ENCODE measurements at regions not wholly inside any gene's neighbourhood (a gene's known extent, or its start where the extent isn't known, plus 50 kb on each side); places are given as distances from the start of the nearest gene placed in this dataset.

DNA sequence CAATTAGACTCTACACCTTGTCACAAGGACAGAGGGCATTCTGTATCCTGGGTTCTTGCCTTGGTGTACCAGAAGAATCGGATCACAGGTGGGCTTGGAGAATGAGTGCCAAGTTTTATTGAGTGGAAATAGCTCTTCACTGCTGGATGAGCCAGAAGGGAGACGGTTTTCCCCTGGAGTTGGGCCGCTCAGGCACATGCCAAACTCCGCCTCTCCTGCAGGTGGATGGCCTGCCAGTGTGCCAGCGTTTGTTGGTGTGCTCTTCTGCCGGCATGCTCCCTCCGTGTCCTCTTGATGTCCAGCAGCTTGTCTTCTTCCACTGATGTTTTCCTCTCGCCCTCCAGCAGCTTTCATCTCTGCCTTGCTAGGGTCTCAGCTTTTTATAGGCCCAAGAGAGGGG lies 115.5 kb upstream of the RAB27B start:
- no peak overlapping the region for H3K27ac ChIP-seq (ENCODE audit: low read depth, low read length)
- H3K9me3 ChIP-seq (ENCODE audit: insufficient read depth in 2 of 2, low read depth in 1 of 2, low read length in 1 of 2) = no peaks in the 10 kb centered on the region
- H3K4me1 ChIP-seq (replicated peaks in 1 of 4; ENCODE audit: control insufficient read depth in 3 of 4, insufficient read depth in 4 of 4, low read length in 3 of 4) = no peaks in the 10 kb centered on the region
- H3K14ac ChIP-seq (ENCODE audit: insufficient read length) = no peak overlapping the region
- no peaks in the 10 kb centered on the region for H3K23me2 ChIP-seq (ENCODE audit: low read depth, low read length)
- no peak overlapping the region for H3K56ac ChIP-seq (replicated peaks; ENCODE audit: insufficient read length, low read depth, low read length)
- no peaks in the 10 kb centered on the region for H3K79me1 ChIP-seq (ENCODE audit: low read depth, low read length)
- H3K4me3 ChIP-seq (ENCODE audit: extremely low read depth in 1 of 4, insufficient read depth in 2 of 4, low read depth in 3 of 4, low read length in 4 of 4) = no peak overlapping the region
- no peak overlapping the region for H2BK20ac ChIP-seq (ENCODE audit: low read length)
- H4K8ac ChIP-seq (ENCODE audit: extremely low read depth, insufficient read depth, low read length) = no peak overlapping the region
- H2AK5ac ChIP-seq (ENCODE audit: low read depth, low read length) = no peak overlapping the region
- H3K79me2 ChIP-seq (ENCODE audit: control insufficient read depth in 1 of 2, insufficient read depth in 2 of 2, low read length in 2 of 2) = no peaks in the 10 kb centered on the region
- H2BK5ac ChIP-seq (ENCODE audit: low read depth, low read length) = no peak overlapping the region
- no peak overlapping the region for H2BK15ac ChIP-seq (ENCODE audit: low read length)
- WGBS, 2 experiments (ENCODE audit: extremely low coverage in 1 of 2, insufficient coverage in 1 of 2, insufficient read length in 1 of 2, insufficient replicate concordance in 2 of 2, low coverage in 1 of 2, low lambda C conversion rate in 2 of 2, missing lambda C conversion rate in 1 of 2) = 78% methylated on average over 8 of the region's 8 CpGs; no CpG with 5 or more reads in 1 of the 2 experiments
- no peak overlapping the region for H2BK12ac ChIP-seq (ENCODE audit: low read depth, low read length)
- H4K91ac ChIP-seq (replicated peaks; ENCODE audit: insufficient read length, low read length) = no peak overlapping the region
- H3K27me3 ChIP-seq (replicated peaks in 1 of 4; ENCODE audit: control insufficient read depth in 3 of 4, extremely low read depth in 1 of 4, insufficient read depth in 3 of 4, low read length in 3 of 4) = no peaks in the 10 kb centered on the region
- H4K5ac ChIP-seq (ENCODE audit: insufficient read length, low read depth, low read length) = no peak overlapping the region
- DNase-seq (ENCODE audit: low read depth in 1 of 2, low spot score in 2 of 2) (no peak), FAIRE-seq (no peak)
- ChIA-PET CTCF (ENCODE audit: partially characterized antibody) (interaction anchor here (1.7 kb wide), 1 partner anchor 320 kb away, joined by 4 read pairs; no protein-coding TSS in a partner anchor), POLR2A (ENCODE audit: partially characterized antibody) (no interaction called here)
- H3K4me2 ChIP-seq (ENCODE audit: insufficient read depth in 1 of 2, low read depth in 2 of 2, low read length in 2 of 2) = no peak overlapping the region
- H2AFZ ChIP-seq (ENCODE audit: low read length) = no peak overlapping the region; the same call in 1 of the 2 replicates
- no peak overlapping the region for H2BK120ac ChIP-seq (replicated peaks; ENCODE audit: low read depth, low read length)
- no peak overlapping the region for H3K4ac ChIP-seq (replicated peaks; ENCODE audit: insufficient read length, low read depth, low read length)
- no peak overlapping the region for H3K18ac ChIP-seq (ENCODE audit: extremely low read depth, low read length)
- no peak overlapping the region for H3K9ac ChIP-seq (replicated peaks in 1 of 4; ENCODE audit: extremely low read depth in 1 of 4, low read depth in 3 of 4, low read length in 3 of 4)
- no peaks in the 10 kb centered on the region for H4K20me1 ChIP-seq (replicated peaks in 1 of 2; ENCODE audit: control insufficient read depth in 1 of 2, insufficient read depth in 2 of 2, low read length in 2 of 2)
- TF ChIP-seq SIN3A (conservative IDR thresholded peaks at IDR 0.05 in 1 of 2, IDR thresholded peaks at IDR 0.05 in 1 of 2; ENCODE audit: low read depth in 1 of 2, low read length in 2 of 2) (no peak), RFX5 (IDR thresholded peaks at IDR 0.05; ENCODE audit: borderline replicate concordance, low read depth, low read length) (no peak), HDAC2 (IDR thresholded peaks at IDR 0.05; ENCODE audit: borderline replicate concordance in 1 of 2, low read depth in 2 of 2, low read length in 2 of 2) (no peak), KDM1A (IDR thresholded peaks at IDR 0.05; ENCODE audit: borderline replicate concordance, low read length) (no peak), JUND (IDR thresholded peaks at IDR 0.05; ENCODE audit: low read length) (no peak)
- H3K23ac ChIP-seq (ENCODE audit: insufficient read length) = no peak overlapping the region
- H3K36me3 ChIP-seq (ENCODE audit: control insufficient read depth in 2 of 4, insufficient read depth in 4 of 4, low read length in 3 of 4) = no peaks in the 10 kb centered on the region

Data from H1 (cell line).